Kidney glomerular epithelial cell (primary cell): ENCODE measurements at regions not wholly inside any gene's neighbourhood (a gene's known extent, or its start where the extent isn't known, plus 50 kb on each side); places are given as distances from the start of the nearest gene placed in this dataset.
"Not testable (repeated sequence)": the region's sequence is repeated elsewhere in the genome, so short reads cannot be mapped to it uniquely, and the experiment has no call there.

Experiments used
- DNase-seq: peaks from one replicate; lab custom pipeline; 2025; lab: John Stamatoyannopoulos, UW

- DNase-seq = not testable (repeated sequence)
Measured at GRCh38 chr21:32823296-32823695, 51.7 kb upstream of the PAXBP1 start.

GRCh38 chr21:32824950-32825349 lies 53.4 kb upstream of the PAXBP1 start:
- DNase-seq = no peak

- DNase-seq = peak; percentile 10
Measured at GRCh38 chr21:32826329-32827167, 55.0 kb upstream of the PAXBP1 start.

- no peak for DNase-seq
Measured at GRCh38 chr21:32828908-32829307, 57.4 kb upstream of the PAXBP1 start.

- no peak for DNase-seq
Measured at GRCh38 chr21:32829504-32829903, 57.9 kb upstream of the PAXBP1 start.

- not testable (repeated sequence) for DNase-seq
Measured at GRCh38 chr21:32831779-32832178, 60.2 kb upstream of the PAXBP1 start.

GRCh38 chr21:32834211-32834915 lies 62.8 kb upstream of the PAXBP1 start:
- DNase-seq = no peak

- no peak for DNase-seq
Measured at GRCh38 chr21:32834916-32835235, 63.3 kb upstream of the PAXBP1 start.

- no peak for DNase-seq
Measured at GRCh38 chr21:32842146-32842545, 70.6 kb upstream of the PAXBP1 start.

- DNase-seq = no peak
Measured at GRCh38 chr21:32843561-32843960, 72.0 kb upstream of the PAXBP1 start.

GRCh38 chr21:32844076-32844475 lies 72.5 kb upstream of the PAXBP1 start:
- no peak for DNase-seq

GRCh38 chr21:32844653-32845436 lies 73.3 kb upstream of the PAXBP1 start:
- no peak for DNase-seq

GRCh38 chr21:32858628-32859027 lies 87.1 kb upstream of the PAXBP1 start:
- no peak for DNase-seq

GRCh38 chr21:32860399-32860798 lies 88.8 kb upstream of the PAXBP1 start:
- no peak for DNase-seq

GRCh38 chr21:32861866-32862265 lies 90.3 kb upstream of the PAXBP1 start:
- no peak for DNase-seq

- DNase-seq = no peak
Measured at GRCh38 chr21:32867597-32867996, 96.0 kb upstream of the PAXBP1 start.

- DNase-seq = no peak
Measured at GRCh38 chr21:32868631-32869454, 97.3 kb upstream of the PAXBP1 start.

- DNase-seq = no peak
Measured at GRCh38 chr21:32869459-32869858, 97.9 kb upstream of the PAXBP1 start.

GRCh38 chr21:32876426-32876825 lies 104.9 kb upstream of the PAXBP1 start:
- no peak for DNase-seq

- DNase-seq = not testable (repeated sequence)
Measured at GRCh38 chr21:32877888-32878287, 106.3 kb upstream of the PAXBP1 start.

GRCh38 chr21:32878661-32879060 lies 107.1 kb upstream of the PAXBP1 start:
- no peak for DNase-seq

- DNase-seq = no peak
Measured at GRCh38 chr21:32881458-32881857, 109.9 kb upstream of the PAXBP1 start.
